ENCODE measurements at regions not wholly inside any gene's neighbourhood (a gene's known extent, or its start where the extent isn't known, plus 50 kb on each side); places are given as distances from the start of the nearest gene placed in this dataset.

DNA sequence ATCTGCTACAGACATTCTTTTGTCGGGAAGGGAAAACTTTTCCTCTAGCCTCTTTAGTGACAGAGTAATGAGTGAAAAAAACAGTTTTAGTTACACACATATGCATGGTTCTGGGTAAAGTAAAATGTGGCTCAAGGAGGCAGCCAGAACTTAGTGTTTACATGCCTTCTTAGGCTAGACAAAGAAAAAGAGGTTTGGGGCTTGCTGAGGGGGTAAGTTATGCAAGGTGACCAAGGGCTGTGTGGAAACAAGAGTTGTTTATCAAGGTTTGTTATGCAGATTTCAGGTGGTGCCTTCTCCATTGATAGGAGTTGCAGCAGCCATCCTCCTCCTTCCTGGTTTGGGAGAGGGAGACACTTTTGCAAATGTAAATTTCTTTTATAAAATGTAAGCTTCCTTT lies 66.5 kb upstream of the RAB3GAP2 start (continued):
- 0 out of 2 replicates have a peak, but pooled peaks have one; percentile 7 for TF ChIP-seq YY1 (IDR thresholded peaks at IDR 0.05; ENCODE audit: low read depth, low read length)
- TF ChIP-seq SAP30 (IDR thresholded peaks at IDR 0.05; ENCODE audit: insufficient read depth, insufficient replicate concordance, low read length) = no peak
- no peak for TF ChIP-seq KDM1A (IDR thresholded peaks at IDR 0.05; ENCODE audit: borderline replicate concordance, low read length)
- TF ChIP-seq, protein P1, sequence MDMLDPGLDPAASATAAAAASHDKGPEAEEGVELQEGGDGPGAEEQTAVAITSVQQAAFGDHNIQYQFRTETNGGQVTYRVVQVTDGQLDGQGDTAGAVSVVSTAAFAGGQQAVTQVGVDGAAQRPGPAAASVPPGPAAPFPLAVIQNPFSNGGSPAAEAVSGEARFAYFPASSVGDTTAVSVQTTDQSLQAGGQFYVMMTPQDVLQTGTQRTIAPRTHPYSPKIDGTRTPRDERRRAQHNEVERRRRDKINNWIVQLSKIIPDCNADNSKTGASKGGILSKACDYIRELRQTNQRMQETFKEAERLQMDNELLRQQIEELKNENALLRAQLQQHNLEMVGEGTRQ (IDR thresholded peaks at IDR 0.05; ENCODE audit: low read length) = no peak
- TF ChIP-seq BRCA1 (IDR thresholded peaks at IDR 0.05; ENCODE audit: low read depth, low read length) = no peak
- TF ChIP-seq, protein P2, sequence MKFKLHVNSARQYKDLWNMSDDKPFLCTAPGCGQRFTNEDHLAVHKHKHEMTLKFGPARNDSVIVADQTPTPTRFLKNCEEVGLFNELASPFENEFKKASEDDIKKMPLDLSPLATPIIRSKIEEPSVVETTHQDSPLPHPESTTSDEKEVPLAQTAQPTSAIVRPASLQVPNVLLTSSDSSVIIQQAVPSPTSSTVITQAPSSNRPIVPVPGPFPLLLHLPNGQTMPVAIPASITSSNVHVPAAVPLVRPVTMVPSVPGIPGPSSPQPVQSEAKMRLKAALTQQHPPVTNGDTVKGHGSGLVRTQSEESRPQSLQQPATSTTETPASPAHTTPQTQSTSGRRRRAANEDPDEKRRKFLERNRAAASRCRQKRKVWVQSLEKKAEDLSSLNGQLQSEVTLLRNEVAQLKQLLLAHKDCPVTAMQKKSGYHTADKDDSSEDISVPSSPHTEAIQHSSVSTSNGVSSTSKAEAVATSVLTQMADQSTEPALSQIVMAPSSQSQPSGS (IDR thresholded peaks at IDR 0.05; ENCODE audit: low read length) = no peak
- no peak for TF ChIP-seq MAFK (IDR thresholded peaks at IDR 0.05; ENCODE audit: low read depth, low read length)
- peak; percentile 36; the same call in 1 of the 2 replicates for TF ChIP-seq RBBP5 (IDR thresholded peaks at IDR 0.05; ENCODE audit: borderline replicate concordance, low read depth, low read length)
- no peak for TF ChIP-seq KDM5A (IDR thresholded peaks at IDR 0.05; ENCODE audit: low read length)
- TF ChIP-seq RAD21 (IDR thresholded peaks at IDR 0.05 in 1 of 2, conservative IDR thresholded peaks at IDR 0.05 in 1 of 2; ENCODE audit: low read depth in 2 of 2, low read length in 2 of 2) = no peak
- TF ChIP-seq JUN (IDR thresholded peaks at IDR 0.05; ENCODE audit: low read depth, low read length) = no peak
- TF ChIP-seq KDM4A (IDR thresholded peaks at IDR 0.05; ENCODE audit: low read depth, low read length, severe bottlenecking) = no peak
- peak; percentile 71 for TF ChIP-seq TBP (IDR thresholded peaks at IDR 0.05; ENCODE audit: low read depth, low read length)
- TF ChIP-seq JUND (IDR thresholded peaks at IDR 0.05; ENCODE audit: low read length) = no peak
- TF ChIP-seq, protein P3, sequence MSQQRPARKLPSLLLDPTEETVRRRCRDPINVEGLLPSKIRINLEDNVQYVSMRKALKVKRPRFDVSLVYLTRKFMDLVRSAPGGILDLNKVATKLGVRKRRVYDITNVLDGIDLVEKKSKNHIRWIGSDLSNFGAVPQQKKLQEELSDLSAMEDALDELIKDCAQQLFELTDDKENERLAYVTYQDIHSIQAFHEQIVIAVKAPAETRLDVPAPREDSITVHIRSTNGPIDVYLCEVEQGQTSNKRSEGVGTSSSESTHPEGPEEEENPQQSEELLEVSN (IDR thresholded peaks at IDR 0.05) = no peak
- TF ChIP-seq RFX5 (IDR thresholded peaks at IDR 0.05; ENCODE audit: borderline replicate concordance, low read depth, low read length) = no peak
- no peak for TF ChIP-seq GABPA (IDR thresholded peaks at IDR 0.05; ENCODE audit: borderline replicate concordance, insufficient read depth, low read length)
- peak in 1 of 2 experiments; percentile 51; a peak in 1 of 3 replicates for TF ChIP-seq POLR2A (IDR thresholded peaks at IDR 0.05; ENCODE audit: control extremely low read depth in 1 of 2, low read depth in 2 of 2, low read length in 2 of 2)
- no peak for TF ChIP-seq CHD1 (IDR thresholded peaks at IDR 0.05; ENCODE audit: low read depth, low read length)
- peak; percentile 59; the same call in 1 of the 2 replicates for TF ChIP-seq POLR2AphosphoS5 (IDR thresholded peaks at IDR 0.05; ENCODE audit: low read depth, low read length)
- TF ChIP-seq SP1 (IDR thresholded peaks at IDR 0.05; ENCODE audit: low read depth, low read length) = peak; percentile 81; the same call in 1 of the 2 replicates
- peak; percentile 95 for TF ChIP-seq ASH2L (IDR thresholded peaks at IDR 0.05; ENCODE audit: low read length)
- no peak for TF ChIP-seq SRF (IDR thresholded peaks at IDR 0.05; ENCODE audit: low read depth, low read length)
- no peak for TF ChIP-seq CBX5 (IDR thresholded peaks at IDR 0.05; ENCODE audit: low read depth, low read length)

Measured in H1 (cell line).